DOHH2 (cell line): ENCODE measurements at regions not wholly inside any gene's neighbourhood (a gene's known extent, or its start where the extent isn't known, plus 50 kb on each side); places are given as distances from the start of the nearest gene placed in this dataset.

Experiments
- H3F3A ChIP-seq: fragments of 200-600 bp; sonication (generic), shearing (Covaris generic); 2 replicates; pipeline ENCODE4 v1.6.0; 2016; ENCODE audit warnings: antibody characterized with exemption, mild to moderate bottlenecking; ENCODE audit not compliant: control insufficient read depth, insufficient read depth
- H3K27ac ChIP-seq: fragments of 200-600 bp; sonication (generic); 2 replicates; pipeline ENCODE4 v1.5.1; 2014; ENCODE audit warnings: low read depth, mild to moderate bottlenecking, low read length, moderate library complexity
- H3K27me3 ChIP-seq: fragments of 200-600 bp; sonication (generic); 2 replicates; pipeline ENCODE4 v1.6.1; 2014; ENCODE audit warnings: mild to moderate bottlenecking, low read length, mixed read lengths; ENCODE audit not compliant: control insufficient read depth
- H3K36me3 ChIP-seq: fragments of 200-600 bp; sonication (generic); 2 replicates; pipeline ENCODE4 v1.6.1; 2014; ENCODE audit warnings: mild to moderate bottlenecking, low read length, moderate library complexity, mixed read lengths; ENCODE audit not compliant: control insufficient read depth
- H3K4me1 ChIP-seq: fragments of 200-600 bp; sonication (generic); 2 replicates; pipeline ENCODE4 v1.6.1; 2014; ENCODE audit warnings: mild to moderate bottlenecking, low read length, mixed read lengths; ENCODE audit not compliant: control insufficient read depth
- H3K4me2 ChIP-seq: fragments of 200-600 bp; sonication (generic); 2 replicates; pipeline ENCODE4 v1.6.0; 2014; ENCODE audit warnings: mild to moderate bottlenecking, low read length, moderate library complexity
- H3K4me3 ChIP-seq: fragments of 200-600 bp; sonication (generic); 2 replicates; pipeline ENCODE4 v1.5.1; 2014; ENCODE audit warnings: mild to moderate bottlenecking, low read length, mixed read lengths
- H3K79me2 ChIP-seq: fragments of 200-600 bp; sonication (generic); 2 replicates; pipeline ENCODE4 v1.6.1; 2014; ENCODE audit warnings: mild to moderate bottlenecking, low read length, mixed read lengths; ENCODE audit not compliant: control insufficient read depth
- H3K9me2 ChIP-seq: fragments of 200-600 bp; sonication (generic); replicated peaks from 2 replicates; pipeline ENCODE4 v1.6.1; 2014; ENCODE audit warnings: mild to moderate bottlenecking, low read length, mixed read lengths; ENCODE audit not compliant: control insufficient read depth
- H3K9me3 ChIP-seq: fragments of 200-600 bp; sonication (generic); 2 replicates; pipeline ENCODE4 v1.6.1; 2014; ENCODE audit warnings: antibody characterized with exemption, low read length, mixed read lengths; ENCODE audit not compliant: control insufficient read depth, insufficient read depth
- H4K20me1 ChIP-seq: fragments of 200-600 bp; sonication (generic); 2 replicates; pipeline ENCODE4 v1.6.0; 2014; ENCODE audit warnings: low read depth, mild to moderate bottlenecking, antibody characterized with exemption, low read length, moderate library complexity; ENCODE audit not compliant: control insufficient read depth, insufficient read depth
- EZH2phosphoT487 ChIP-seq: fragments of 200-600 bp; sonication (generic); IDR thresholded peaks from 2 replicates; pipeline ENCODE4 v1.6.1; 2017; ENCODE audit warnings: borderline replicate concordance, mild to moderate bottlenecking, antibody characterized with exemption, low read length, moderate library complexity, mixed read lengths
- TF ChIP-seq, protein P1 (sequence below): fragments of 200-600 bp; sonication (generic); IDR thresholded peaks from one replicate; pipeline ENCODE4 v1.5.1; 2014; ENCODE audit warnings: antibody characterized with exemption, mild to moderate bottlenecking, low read depth, low read length; ENCODE audit not compliant: poor library complexity, severe bottlenecking

DNA sequence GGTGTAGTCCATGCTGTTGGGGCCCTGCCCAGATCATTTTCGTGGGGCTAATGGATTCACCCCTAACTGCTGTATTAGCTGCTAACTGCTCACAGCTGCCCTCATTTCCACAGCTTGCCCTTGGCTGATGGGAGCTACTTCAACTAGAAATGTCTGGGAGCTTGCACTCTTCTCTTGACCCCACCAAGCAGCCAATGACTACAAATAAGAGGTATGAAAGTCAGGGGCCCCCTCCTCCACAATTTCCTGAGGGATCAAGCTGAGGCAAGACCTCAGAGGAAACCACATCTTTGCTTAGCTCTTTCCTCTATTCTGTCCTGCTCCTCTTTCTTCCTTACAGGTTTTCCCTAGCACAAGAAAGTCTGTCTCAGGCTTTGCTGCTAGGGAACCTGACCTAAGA is 397.5 kb downstream of the MLLT3 start:
- H3K4me2 ChIP-seq = no peak overlapping the region
- H3K9me2 ChIP-seq = no peaks in the 10 kb centered on the region; the same call in 1 of the 2 replicates
- H3K79me2 ChIP-seq = no peaks in the 10 kb centered on the region
- no peaks in the 10 kb centered on the region for H3K36me3 ChIP-seq
- H3K27ac ChIP-seq = no peak overlapping the region
- TF ChIP-seq, protein P1, sequence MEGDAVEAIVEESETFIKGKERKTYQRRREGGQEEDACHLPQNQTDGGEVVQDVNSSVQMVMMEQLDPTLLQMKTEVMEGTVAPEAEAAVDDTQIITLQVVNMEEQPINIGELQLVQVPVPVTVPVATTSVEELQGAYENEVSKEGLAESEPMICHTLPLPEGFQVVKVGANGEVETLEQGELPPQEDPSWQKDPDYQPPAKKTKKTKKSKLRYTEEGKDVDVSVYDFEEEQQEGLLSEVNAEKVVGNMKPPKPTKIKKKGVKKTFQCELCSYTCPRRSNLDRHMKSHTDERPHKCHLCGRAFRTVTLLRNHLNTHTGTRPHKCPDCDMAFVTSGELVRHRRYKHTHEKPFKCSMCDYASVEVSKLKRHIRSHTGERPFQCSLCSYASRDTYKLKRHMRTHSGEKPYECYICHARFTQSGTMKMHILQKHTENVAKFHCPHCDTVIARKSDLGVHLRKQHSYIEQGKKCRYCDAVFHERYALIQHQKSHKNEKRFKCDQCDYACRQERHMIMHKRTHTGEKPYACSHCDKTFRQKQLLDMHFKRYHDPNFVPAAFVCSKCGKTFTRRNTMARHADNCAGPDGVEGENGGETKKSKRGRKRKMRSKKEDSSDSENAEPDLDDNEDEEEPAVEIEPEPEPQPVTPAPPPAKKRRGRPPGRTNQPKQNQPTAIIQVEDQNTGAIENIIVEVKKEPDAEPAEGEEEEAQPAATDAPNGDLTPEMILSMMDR = no peak
- TF ChIP-seq EZH2phosphoT487 = no peak
- no peaks in the 10 kb centered on the region for H3K27me3 ChIP-seq
- H3K4me1 ChIP-seq = no peaks in the 10 kb centered on the region
- no peak overlapping the region for H3K4me3 ChIP-seq
- H4K20me1 ChIP-seq = no peaks in the 10 kb centered on the region
- H3F3A ChIP-seq = no peaks in the 10 kb centered on the region
- no peaks in the 10 kb centered on the region for H3K9me3 ChIP-seq

- Histone ChIP-seq H3K4me2 (no peak overlapping the region), H3K27ac (no peak overlapping the region), H3K9me3 (no peaks in the 10 kb centered on the region), H3K27me3 (no peaks in the 10 kb centered on the region), H3K36me3 (no peaks in the 10 kb centered on the region), H3K79me2 (no peaks in the 10 kb centered on the region), H3K4me1 (no peaks in the 10 kb centered on the region), H3K9me2 (no peaks in the 10 kb centered on the region), H3F3A (no peaks in the 10 kb centered on the region), H3K4me3 (no peak overlapping the region), H4K20me1 (no peaks in the 10 kb centered on the region)
- no peak for TF ChIP-seq EZH2phosphoT487
- TF ChIP-seq, protein P1 = no peak
Measured at GRCh38 chr9:20220286-20220685, 402.0 kb downstream of the MLLT3 start.

DNA sequence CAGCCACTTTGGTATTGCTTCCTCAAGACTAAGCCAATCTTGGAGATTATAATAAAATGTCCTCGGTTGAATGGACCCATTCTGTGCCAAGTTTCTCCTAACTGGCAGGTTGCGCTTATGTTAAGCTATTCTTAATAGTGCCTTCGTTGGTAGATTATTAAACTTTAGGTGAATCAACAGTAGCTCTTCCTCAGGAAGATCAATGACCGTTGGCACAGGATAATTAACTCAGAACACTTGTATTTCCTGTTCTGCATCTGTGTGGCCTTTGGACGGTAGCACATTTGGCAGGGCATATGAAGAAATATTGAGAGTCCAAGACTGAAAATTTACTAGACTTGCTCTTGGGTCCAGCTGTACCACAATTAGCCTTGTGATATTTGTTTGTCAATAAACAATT is 402.9 kb downstream of the MLLT3 start:
- no peaks in the 10 kb centered on the region for H4K20me1 ChIP-seq
- no peaks in the 10 kb centered on the region for H3K9me3 ChIP-seq
- no peaks in the 10 kb centered on the region for H3K9me2 ChIP-seq
- TF ChIP-seq, protein P1 = no peak
- TF ChIP-seq EZH2phosphoT487 = no peak
- no peak overlapping the region for H3K4me3 ChIP-seq
- H3K27me3 ChIP-seq = no peaks in the 10 kb centered on the region
- no peak overlapping the region for H3K27ac ChIP-seq
- H3K79me2 ChIP-seq = no peaks in the 10 kb centered on the region
- no peak overlapping the region for H3K4me2 ChIP-seq
- no peaks in the 10 kb centered on the region for H3K4me1 ChIP-seq
- no peaks in the 10 kb centered on the region for H3K36me3 ChIP-seq
- no peaks in the 10 kb centered on the region for H3F3A ChIP-seq

- H3K9me2 ChIP-seq = no peaks in the 10 kb centered on the region
- no peak overlapping the region for H3K4me3 ChIP-seq
- no peaks in the 10 kb centered on the region for H3K9me3 ChIP-seq
- no peaks in the 10 kb centered on the region for H3K4me1 ChIP-seq
- no peaks in the 10 kb centered on the region for H3K27me3 ChIP-seq
- H3K4me2 ChIP-seq = no peak overlapping the region
- no peaks in the 10 kb centered on the region for H3K36me3 ChIP-seq
- H3F3A ChIP-seq = no peaks in the 10 kb centered on the region
- TF ChIP-seq EZH2phosphoT487 = no peak
- TF ChIP-seq, protein P1 = no peak
- no peaks in the 10 kb centered on the region for H3K79me2 ChIP-seq
- no peak overlapping the region for H3K27ac ChIP-seq
- H4K20me1 ChIP-seq = no peaks in the 10 kb centered on the region
Measured at GRCh38 chr9:20217596-20217995, 404.7 kb downstream of the MLLT3 start.
